Loucy (cell line): ENCODE measurements at regions not wholly inside any gene's neighbourhood (a gene's known extent, or its start where the extent isn't known, plus 50 kb on each side); places are given as distances from the start of the nearest gene placed in this dataset.

Source experiments
- H2AFZ ChIP-seq: fragments of 200-600 bp; sonication (generic); 2 replicates; pipeline ENCODE4 v1.6.0; 2016; ENCODE audit warnings: antibody characterized with exemption, mild to moderate bottlenecking, low read length, moderate library complexity
- H3F3A ChIP-seq: fragments of 200-600 bp; 2 replicates; pipeline ENCODE4 v1.6.0; 2016; ENCODE audit warnings: antibody characterized with exemption, low read depth, mild to moderate bottlenecking
- H3K27me3 ChIP-seq: fragments of 200-600 bp; sonication (generic); 2 replicates; pipeline ENCODE4 v1.6.1; 2014; ENCODE audit warnings: low read length, mild to moderate bottlenecking; ENCODE audit not compliant: insufficient read depth, poor library complexity, severe bottlenecking
- H3K36me3 ChIP-seq: fragments of 200-600 bp; sonication (generic); 2 replicates; pipeline ENCODE4 v1.6.1; 2016; ENCODE audit warnings: low read length; ENCODE audit not compliant: insufficient read depth
- H3K4me1 ChIP-seq: fragments of 200-600 bp; sonication (generic); 2 replicates; pipeline ENCODE4 v1.5.1; 2014; ENCODE audit warnings: low read length, mild to moderate bottlenecking; ENCODE audit not compliant: insufficient read depth, poor library complexity, severe bottlenecking
- H3K4me2 ChIP-seq: fragments of 200-600 bp; sonication (generic); 2 replicates; pipeline ENCODE4 v1.6.0; 2014; ENCODE audit warnings: antibody characterized with exemption, low read length, low read depth, mild to moderate bottlenecking; ENCODE audit not compliant: poor library complexity, severe bottlenecking
- H3K4me3 ChIP-seq: fragments of 200-600 bp; sonication (generic); 2 replicates; pipeline ENCODE4 v1.5.1; 2014; ENCODE audit warnings: low read length, mild to moderate bottlenecking, mixed read lengths; ENCODE audit not compliant: poor library complexity, severe bottlenecking
- H3K79me2 ChIP-seq: fragments of 200-600 bp; sonication (generic); 2 replicates; pipeline ENCODE4 v1.6.1; 2014; ENCODE audit warnings: low read length; ENCODE audit not compliant: insufficient read depth
- H3K9ac ChIP-seq: fragments of 200-600 bp; sonication (generic); 2 replicates; pipeline ENCODE4 v1.6.0; 2014; ENCODE audit warnings: mild to moderate bottlenecking, low read depth, low read length, moderate library complexity; ENCODE audit not compliant: poor library complexity, severe bottlenecking
- H3K9me2 ChIP-seq: fragments of 200-600 bp; sonication (generic); replicated peaks from 2 replicates; pipeline ENCODE4 v1.6.1; 2016; ENCODE audit warnings: low read depth, low read length, mixed read lengths
- H3K9me3 ChIP-seq: fragments of 200-600 bp; sonication (generic); 2 replicates; pipeline ENCODE4 v1.6.1; 2014; ENCODE audit warnings: mild to moderate bottlenecking, antibody characterized with exemption, low read length, low read depth; ENCODE audit not compliant: insufficient read depth
- H4K20me1 ChIP-seq: fragments of 200-600 bp; sonication (generic); 2 replicates; pipeline ENCODE4 v1.6.0; 2014; ENCODE audit warnings: antibody characterized with exemption, low read length, mild to moderate bottlenecking; ENCODE audit not compliant: insufficient read depth, poor library complexity, severe bottlenecking
- CTCF ChIP-seq: fragments of 200-600 bp; sonication (generic); conservative IDR thresholded peaks from 2 replicates; pipeline ENCODE4 v1.5.1; 2014; ENCODE audit warnings: mild to moderate bottlenecking, antibody characterized with exemption, low read length
- EZH2phosphoT487 ChIP-seq: fragments of 200-600 bp; IDR thresholded peaks from 2 replicates; pipeline ENCODE4 v1.6.1; 2018; ENCODE audit warnings: antibody characterized with exemption, mild to moderate bottlenecking, moderate library complexity, borderline replicate concordance

GRCh38 chr2:59266453-59266852 is 1025.3 kb upstream of the FANCL start:
- Histone ChIP-seq H3K9me2 (no peaks in the 10 kb centered on the region), H3K4me3 (no peak overlapping the region), H4K20me1 (no peaks in the 10 kb centered on the region), H3K4me1 (no peaks in the 10 kb centered on the region), H3K9ac (no peak overlapping the region), H3F3A (no peaks in the 10 kb centered on the region), H3K4me2 (no peak overlapping the region), H2AFZ (no peak overlapping the region), H3K27me3 (no peaks in the 10 kb centered on the region), H3K9me3 (no peaks in the 10 kb centered on the region), H3K36me3 (no peaks in the 10 kb centered on the region), H3K79me2 (no peaks in the 10 kb centered on the region)
- no peak for TF ChIP-seq CTCF
- no peak for TF ChIP-seq EZH2phosphoT487

- no peak for TF ChIP-seq CTCF
- TF ChIP-seq EZH2phosphoT487: no peak
- no peak overlapping the region for H2AFZ ChIP-seq
- no peaks in the 10 kb centered on the region for H3K79me2 ChIP-seq
Observed at GRCh38 chr2:59259913-59260312, 1018.8 kb upstream of the FANCL start.

GRCh38 chr2:59256290-59256689 is 1015.2 kb upstream of the FANCL start:
- H3K4me1 ChIP-seq: no peaks in the 10 kb centered on the region
- H3F3A ChIP-seq: no peaks in the 10 kb centered on the region
- no peaks in the 10 kb centered on the region for H3K36me3 ChIP-seq
- H2AFZ ChIP-seq: no peak overlapping the region
- no peak overlapping the region for H3K9ac ChIP-seq
- no peak overlapping the region for H3K4me3 ChIP-seq
- H3K4me2 ChIP-seq: no peak overlapping the region
- TF ChIP-seq CTCF: no peak
- no peaks in the 10 kb centered on the region for H4K20me1 ChIP-seq
- peaks cover 4% of the 10 kb centered on the region for H3K27me3 ChIP-seq
- H3K9me3 ChIP-seq: no peaks in the 10 kb centered on the region
- H3K79me2 ChIP-seq: no peaks in the 10 kb centered on the region
- H3K9me2 ChIP-seq: no peaks in the 10 kb centered on the region

More at GRCh38 chr2:59259913-59260312, 1018.8 kb upstream of the FANCL start:
- Histone ChIP-seq H3K9me3 (no peaks in the 10 kb centered on the region), H3K36me3 (no peaks in the 10 kb centered on the region), H3K4me2 (no peak overlapping the region), H4K20me1 (no peaks in the 10 kb centered on the region), H3K4me1 (no peaks in the 10 kb centered on the region), H3K27me3 (peaks cover 4% of the 10 kb centered on the region), H3K9ac (no peak overlapping the region), H3F3A (no peaks in the 10 kb centered on the region), H3K9me2 (no peaks in the 10 kb centered on the region), H3K4me3 (no peak overlapping the region)
